ENCODE measurements at regions not wholly inside any gene's neighbourhood (a gene's known extent, or its start where the extent isn't known, plus 50 kb on each side); places are given as distances from the start of the nearest gene placed in this dataset.
A peak's percentile ranks its signal among the peaks of the same experiment; 100 is the strongest.

GRCh38 chr2:122003196-122003940 is 247.9 kb downstream of the TSN start:
- no peak overlapping the region for H3K27ac Mint-ChIP-seq
- peaks cover 6% of the 10 kb centered on the region for H3K27me3 Mint-ChIP-seq
- ATAC-seq, result no peak
- DNase-seq, result no peak
- no peaks in the 10 kb centered on the region for H3K4me1 Mint-ChIP-seq
- no peak overlapping the region for H3K4me3 Mint-ChIP-seq
- H3K36me3 Mint-ChIP-seq, result no peaks in the 10 kb centered on the region
- H3K9me3 Mint-ChIP-seq (ENCODE audit: low read depth), result no peaks in the 10 kb centered on the region
- CTCF ChIA-PET, result no interaction called here

GRCh38 chr2:122007126-122007525 is 251.7 kb downstream of the TSN start:
- no peaks in the 10 kb centered on the region for H3K4me1 Mint-ChIP-seq
- H3K36me3 Mint-ChIP-seq, result no peaks in the 10 kb centered on the region
- CTCF ChIA-PET, result no interaction called here
- no peak overlapping the region for H3K4me3 Mint-ChIP-seq
- DNase-seq, result no peak
- no peak overlapping the region for H3K27ac Mint-ChIP-seq
- no peak for ATAC-seq
- H3K9me3 Mint-ChIP-seq (ENCODE audit: low read depth), result no peaks in the 10 kb centered on the region
- peaks cover 6% of the 10 kb centered on the region for H3K27me3 Mint-ChIP-seq

- no peaks in the 10 kb centered on the region for H3K4me1 Mint-ChIP-seq
- H3K9me3 Mint-ChIP-seq (ENCODE audit: low read depth), result no peaks in the 10 kb centered on the region
- CTCF ChIA-PET, result no interaction called here
- H3K27me3 Mint-ChIP-seq, result peaks cover 6% of the 10 kb centered on the region
- DNase-seq (no peak), ATAC-seq (no peak)
- H3K36me3 Mint-ChIP-seq, result no peaks in the 10 kb centered on the region
- H3K27ac Mint-ChIP-seq, result no peak overlapping the region
- H3K4me3 Mint-ChIP-seq, result no peak overlapping the region
Measured at GRCh38 chr2:122007577-122007976, 252.1 kb downstream of the TSN start.

- CTCF ChIA-PET, result no interaction called here
- Mint-ChIP-seq H3K4me1 (no peaks in the 10 kb centered on the region), H3K27me3 (peaks cover 6% of the 10 kb centered on the region), H3K27ac (no peak overlapping the region), H3K4me3 (no peak overlapping the region), H3K36me3 (no peaks in the 10 kb centered on the region), H3K9me3 (ENCODE audit: low read depth) (no peaks in the 10 kb centered on the region)
- ATAC-seq, result no peak
- no peak for DNase-seq
Measured at GRCh38 chr2:122009561-122009960, 254.1 kb downstream of the TSN start.

- Mint-ChIP-seq H3K36me3 (no peaks in the 10 kb centered on the region), H3K27me3 (peaks cover 3% of the 10 kb centered on the region), H3K27ac (no peak overlapping the region), H3K4me3 (no peak overlapping the region), H3K4me1 (no peaks in the 10 kb centered on the region), H3K9me3 (ENCODE audit: low read depth) (no peaks in the 10 kb centered on the region)
- DNase-seq, result peak; percentile 8
- no peak for ATAC-seq
- CTCF ChIA-PET, result no interaction called here
Measured at GRCh38 chr2:122011493-122012270, 256.2 kb downstream of the TSN start.

- no peak for DNase-seq
Measured at GRCh38 chr2:122018736-122019135, 263.3 kb downstream of the TSN start.

GRCh38 chr2:122019724-122020123 is 264.3 kb downstream of the TSN start:
- no peaks in the 10 kb centered on the region for H3K36me3 Mint-ChIP-seq
- H3K9me3 Mint-ChIP-seq (ENCODE audit: low read depth), result no peaks in the 10 kb centered on the region
- H3K4me3 Mint-ChIP-seq, result no peak overlapping the region
- no peak overlapping the region for H3K27ac Mint-ChIP-seq
- DNase-seq (no peak), ATAC-seq (no peak)
- CTCF ChIA-PET, result no interaction called here
- H3K27me3 Mint-ChIP-seq, result no peaks in the 10 kb centered on the region
- H3K4me1 Mint-ChIP-seq, result no peaks in the 10 kb centered on the region

More at GRCh38 chr2:122018736-122019135, 263.3 kb downstream of the TSN start:
- no peak for ATAC-seq
- Mint-ChIP-seq H3K27ac (no peak overlapping the region), H3K4me1 (no peaks in the 10 kb centered on the region), H3K36me3 (no peaks in the 10 kb centered on the region), H3K9me3 (ENCODE audit: low read depth) (no peaks in the 10 kb centered on the region), H3K27me3 (no peaks in the 10 kb centered on the region), H3K4me3 (no peak overlapping the region)
- CTCF ChIA-PET, result no interaction called here

GRCh38 chr2:122020377-122020776 is 264.9 kb downstream of the TSN start:
- H3K36me3 Mint-ChIP-seq, result no peaks in the 10 kb centered on the region
- H3K4me1 Mint-ChIP-seq, result no peaks in the 10 kb centered on the region
- no peak for ATAC-seq
- CTCF ChIA-PET, result no interaction called here
- no peaks in the 10 kb centered on the region for H3K27me3 Mint-ChIP-seq
- H3K9me3 Mint-ChIP-seq (ENCODE audit: low read depth), result no peaks in the 10 kb centered on the region
- H3K4me3 Mint-ChIP-seq, result no peak overlapping the region
- DNase-seq, result no peak
- no peak overlapping the region for H3K27ac Mint-ChIP-seq

- H3K9me3 Mint-ChIP-seq (ENCODE audit: low read depth), result no peaks in the 10 kb centered on the region
- DNase-seq (no peak), ATAC-seq (no peak)
- CTCF ChIA-PET, result no interaction called here
- H3K27me3 Mint-ChIP-seq, result no peaks in the 10 kb centered on the region
- H3K4me3 Mint-ChIP-seq, result no peak overlapping the region
- H3K27ac Mint-ChIP-seq, result no peak overlapping the region
- H3K36me3 Mint-ChIP-seq, result no peaks in the 10 kb centered on the region
- no peaks in the 10 kb centered on the region for H3K4me1 Mint-ChIP-seq
Measured at GRCh38 chr2:122021941-122022340, 266.5 kb downstream of the TSN start.

- Mint-ChIP-seq H3K27ac (no peak overlapping the region), H3K9me3 (ENCODE audit: low read depth) (no peaks in the 10 kb centered on the region), H3K4me1 (no peaks in the 10 kb centered on the region), H3K36me3 (no peaks in the 10 kb centered on the region), H3K4me3 (no peak overlapping the region), H3K27me3 (no peaks in the 10 kb centered on the region)
- CTCF ChIA-PET, result no interaction called here
- DNase-seq (no peak), ATAC-seq (no peak)
Measured at GRCh38 chr2:122022531-122022930, 267.1 kb downstream of the TSN start.

- no peaks in the 10 kb centered on the region for H3K9me3 Mint-ChIP-seq (ENCODE audit: low read depth)
- H3K4me1 Mint-ChIP-seq, result no peaks in the 10 kb centered on the region
- no peaks in the 10 kb centered on the region for H3K36me3 Mint-ChIP-seq
- no peak overlapping the region for H3K27ac Mint-ChIP-seq
- H3K27me3 Mint-ChIP-seq, result no peaks in the 10 kb centered on the region
- CTCF ChIA-PET, result no interaction called here
- no peak for ATAC-seq
- DNase-seq, result no peak
- H3K4me3 Mint-ChIP-seq, result no peak overlapping the region
Measured at GRCh38 chr2:122023059-122023864, 267.8 kb downstream of the TSN start.

- H3K36me3 Mint-ChIP-seq, result no peaks in the 10 kb centered on the region
- no peak for ATAC-seq
- H3K27ac Mint-ChIP-seq, result no peak overlapping the region
- H3K4me1 Mint-ChIP-seq, result no peaks in the 10 kb centered on the region
- no peak for DNase-seq
- no peaks in the 10 kb centered on the region for H3K9me3 Mint-ChIP-seq (ENCODE audit: low read depth)
- CTCF ChIA-PET, result no interaction called here
- no peaks in the 10 kb centered on the region for H3K27me3 Mint-ChIP-seq
- no peak overlapping the region for H3K4me3 Mint-ChIP-seq
Measured at GRCh38 chr2:122027510-122028217, 272.2 kb downstream of the TSN start.

GRCh38 chr2:122028371-122029100 is 273.1 kb downstream of the TSN start:
- ATAC-seq (no peak), DNase-seq (no peak)
- H3K27me3 Mint-ChIP-seq, result peaks cover 4% of the 10 kb centered on the region
- no peaks in the 10 kb centered on the region for H3K36me3 Mint-ChIP-seq
- no peaks in the 10 kb centered on the region for H3K9me3 Mint-ChIP-seq (ENCODE audit: low read depth)
- CTCF ChIA-PET, result no interaction called here
- H3K4me1 Mint-ChIP-seq, result peaks cover 6% of the 10 kb centered on the region
- H3K27ac Mint-ChIP-seq, result no peak overlapping the region
- H3K4me3 Mint-ChIP-seq, result no peak overlapping the region
